ACC112 (cell line): ENCODE measurements at regions not wholly inside any gene's neighbourhood (a gene's known extent, or its start where the extent isn't known, plus 50 kb on each side); places are given as distances from the start of the nearest gene placed in this dataset.

Experiments
- H2AFZ ChIP-seq: fragments of 200-600 bp; sonication (generic); one replicate; pipeline ENCODE4 v1.6.0; 2017; ENCODE audit warnings: antibody characterized with exemption, low read length; ENCODE audit not compliant: unreplicated experiment
- H3K27ac ChIP-seq: fragments of 200-600 bp; sonication (generic); 2 replicates; pipeline ENCODE4 v1.5.1; 2014; ENCODE audit warnings: low read depth, mild to moderate bottlenecking, antibody characterized with exemption, low read length, moderate library complexity
- H3K27me3 ChIP-seq: fragments of 200-600 bp; sonication (generic); 2 replicates; pipeline ENCODE4 v1.6.1; 2014; ENCODE audit warnings: mild to moderate bottlenecking, antibody characterized with exemption, low read length, moderate library complexity, mixed read lengths; ENCODE audit not compliant: insufficient read depth
- H3K36me3 ChIP-seq: fragments of 200-600 bp; sonication (generic); 2 replicates; pipeline ENCODE4 v1.6.1; 2016; ENCODE audit warnings: mild to moderate bottlenecking, antibody characterized with exemption, low read length, moderate library complexity, mixed read lengths; ENCODE audit not compliant: insufficient read depth
- H3K4me1 ChIP-seq: fragments of 200-600 bp; sonication (generic); one replicate; pipeline ENCODE4 v1.6.1; 2016; ENCODE audit warnings: low read length, mixed read lengths; ENCODE audit not compliant: insufficient read depth, unreplicated experiment, control insufficient read depth
- H3K4me3 ChIP-seq: fragments of 200-600 bp; sonication (generic); 2 replicates; pipeline ENCODE4 v1.5.1; 2014; ENCODE audit warnings: mild to moderate bottlenecking, low read depth, low read length
- H3K79me2 ChIP-seq: fragments of 200-600 bp; sonication (generic); one replicate; pipeline ENCODE4 v1.6.0; 2016; ENCODE audit warnings: low read length; ENCODE audit not compliant: control insufficient read depth, unreplicated experiment, insufficient read depth

- H3K79me2 ChIP-seq = peaks cover 21% of the 10 kb centered on the region
- no peak overlapping the region for H3K4me3 ChIP-seq
- peaks cover 3% of the 10 kb centered on the region; the same call in 1 of the 2 replicates for H3K36me3 ChIP-seq
Observed at GRCh38 chr11:8758619-8759169, 76.1 kb downstream of the RPL27A start.

GRCh38 chr11:8759634-8760033 is 77.0 kb downstream of the RPL27A start:
- Histone ChIP-seq H3K4me1 (peaks cover 17% of the 10 kb centered on the region), H2AFZ (no peak overlapping the region), H3K36me3 (peaks cover 3% of the 10 kb centered on the region; the same call in 1 of the 2 replicates), H3K27ac (no peak overlapping the region), H3K27me3 (no peaks in the 10 kb centered on the region), H3K79me2 (peaks cover 21% of the 10 kb centered on the region), H3K4me3 (no peak overlapping the region)

More at GRCh38 chr11:8758619-8759169, 76.1 kb downstream of the RPL27A start:
- Histone ChIP-seq H3K27ac (no peak overlapping the region), H3K27me3 (no peaks in the 10 kb centered on the region), H2AFZ (no peak overlapping the region), H3K4me1 (peaks cover 17% of the 10 kb centered on the region)

- H3K4me3 ChIP-seq = no peak overlapping the region
- peaks cover 26% of the 10 kb centered on the region for H3K4me1 ChIP-seq
- H3K27me3 ChIP-seq = no peaks in the 10 kb centered on the region
- H3K36me3 ChIP-seq = no peaks in the 10 kb centered on the region
- peaks cover 16% of the 10 kb centered on the region for H3K79me2 ChIP-seq
- H2AFZ ChIP-seq = no peak overlapping the region
- no peak overlapping the region for H3K27ac ChIP-seq
Observed at GRCh38 chr11:8760896-8761295, 78.3 kb downstream of the RPL27A start.

- H3K27me3 ChIP-seq = no peaks in the 10 kb centered on the region
Observed at GRCh38 chr11:8763070-8763685, 80.6 kb downstream of the RPL27A start.

DNA sequence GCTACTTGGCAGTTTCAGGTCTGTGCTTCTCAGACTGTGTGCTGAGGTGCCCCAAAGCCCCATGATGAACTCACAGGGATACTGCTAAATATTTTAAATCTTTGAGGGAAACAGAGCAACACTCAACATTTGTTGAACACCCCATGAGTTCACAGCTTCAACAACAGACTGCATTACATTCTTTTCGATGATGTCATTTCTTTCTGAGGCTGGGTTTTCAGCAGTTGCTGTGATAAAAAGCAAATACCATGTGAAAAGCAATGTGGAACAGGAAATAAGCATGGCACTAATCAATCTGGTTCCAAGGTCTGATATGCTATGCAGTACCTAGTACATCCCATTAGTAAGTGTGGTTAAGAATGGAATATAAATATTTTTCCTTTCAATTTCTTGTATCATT is 82.7 kb downstream of the RPL27A start:
- Histone ChIP-seq H3K4me1 (peaks cover 51% of the 10 kb centered on the region), H3K36me3 (no peaks in the 10 kb centered on the region), H3K79me2 (peaks cover 13% of the 10 kb centered on the region), H3K27ac (peak overlapping the region; percentile 15; the same call in 1 of the 2 replicates), H3K4me3 (no peak overlapping the region), H2AFZ (no peak overlapping the region), H3K27me3 (no peaks in the 10 kb centered on the region)

More at GRCh38 chr11:8763070-8763685, 80.6 kb downstream of the RPL27A start:
- no peak overlapping the region for H2AFZ ChIP-seq
- no peak overlapping the region for H3K4me3 ChIP-seq
- H3K27ac ChIP-seq = no peak overlapping the region
- H3K79me2 ChIP-seq = peaks cover 19% of the 10 kb centered on the region
- no peaks in the 10 kb centered on the region for H3K36me3 ChIP-seq
- peaks cover 32% of the 10 kb centered on the region for H3K4me1 ChIP-seq

DNA sequence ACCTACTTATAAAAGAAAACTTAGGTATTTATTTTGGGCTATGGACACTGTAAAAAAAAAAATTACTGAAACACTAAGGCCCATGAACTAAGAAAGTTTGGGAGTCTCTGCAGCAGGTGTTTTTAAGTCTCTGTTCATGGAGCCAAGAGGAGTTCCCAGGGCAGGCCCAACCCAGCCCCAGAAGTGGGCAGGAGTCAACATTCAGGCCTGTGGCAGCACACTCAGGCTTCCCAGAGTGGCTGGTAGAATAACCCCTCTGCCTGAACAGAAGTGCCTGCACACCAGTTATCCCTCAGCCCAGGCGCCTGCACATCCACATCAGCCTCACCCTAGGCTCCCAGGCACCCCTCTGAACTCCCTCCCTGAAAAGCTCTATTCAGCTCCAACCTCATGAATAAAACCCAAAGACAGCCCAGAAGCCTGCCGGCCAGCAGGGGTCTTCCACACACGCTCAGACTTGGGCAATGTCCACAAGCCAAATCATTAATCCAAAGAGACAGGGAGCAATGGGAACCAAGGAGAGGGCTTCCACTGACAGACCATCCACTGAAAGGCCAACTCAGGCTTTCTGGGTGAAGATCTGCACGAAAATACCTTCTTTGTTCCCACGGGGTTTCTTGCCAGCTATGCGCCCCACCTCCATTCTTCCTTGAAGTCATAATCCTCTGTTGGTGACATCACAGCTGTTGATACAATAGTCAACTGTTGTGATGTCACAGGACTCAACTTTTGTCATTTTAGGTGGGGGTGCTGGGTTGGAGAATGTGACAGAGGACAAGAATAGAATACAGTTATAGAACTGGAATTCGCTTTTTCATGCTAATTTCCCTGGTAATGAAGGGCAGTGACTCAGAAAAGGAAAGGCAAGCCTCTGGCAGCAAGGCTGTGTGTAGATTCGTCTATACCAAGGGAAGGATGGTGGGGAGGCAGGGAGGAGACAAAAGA is 83.7 kb downstream of the RPL27A start:
- Histone ChIP-seq H3K36me3 (no peaks in the 10 kb centered on the region), H3K4me3 (no peak overlapping the region), H3K27ac (peak overlapping the region; percentile 71), H2AFZ (no peak overlapping the region), H3K79me2 (peaks cover 13% of the 10 kb centered on the region), H3K27me3 (no peaks in the 10 kb centered on the region), H3K4me1 (peaks cover 58% of the 10 kb centered on the region)

- H3K79me2 ChIP-seq = peaks cover 9% of the 10 kb centered on the region
- no peak overlapping the region for H3K4me3 ChIP-seq
- no peak overlapping the region for H2AFZ ChIP-seq
- peak overlapping the region; percentile 71 for H3K27ac ChIP-seq
- no peaks in the 10 kb centered on the region for H3K36me3 ChIP-seq
- peaks cover 64% of the 10 kb centered on the region for H3K4me1 ChIP-seq
- no peaks in the 10 kb centered on the region for H3K27me3 ChIP-seq
Observed at GRCh38 chr11:8766988-8767374, 84.4 kb downstream of the RPL27A start.

GRCh38 chr11:8767466-8768142 is 85.0 kb downstream of the RPL27A start:
- H3K36me3 ChIP-seq = no peaks in the 10 kb centered on the region
- no peaks in the 10 kb centered on the region for H3K27me3 ChIP-seq
- peak overlapping the region; percentile 71 for H3K27ac ChIP-seq
- H2AFZ ChIP-seq = no peak overlapping the region
- no peak overlapping the region for H3K4me3 ChIP-seq
- H3K79me2 ChIP-seq = peaks cover 6% of the 10 kb centered on the region
- H3K4me1 ChIP-seq = peaks cover 70% of the 10 kb centered on the region

DNA sequence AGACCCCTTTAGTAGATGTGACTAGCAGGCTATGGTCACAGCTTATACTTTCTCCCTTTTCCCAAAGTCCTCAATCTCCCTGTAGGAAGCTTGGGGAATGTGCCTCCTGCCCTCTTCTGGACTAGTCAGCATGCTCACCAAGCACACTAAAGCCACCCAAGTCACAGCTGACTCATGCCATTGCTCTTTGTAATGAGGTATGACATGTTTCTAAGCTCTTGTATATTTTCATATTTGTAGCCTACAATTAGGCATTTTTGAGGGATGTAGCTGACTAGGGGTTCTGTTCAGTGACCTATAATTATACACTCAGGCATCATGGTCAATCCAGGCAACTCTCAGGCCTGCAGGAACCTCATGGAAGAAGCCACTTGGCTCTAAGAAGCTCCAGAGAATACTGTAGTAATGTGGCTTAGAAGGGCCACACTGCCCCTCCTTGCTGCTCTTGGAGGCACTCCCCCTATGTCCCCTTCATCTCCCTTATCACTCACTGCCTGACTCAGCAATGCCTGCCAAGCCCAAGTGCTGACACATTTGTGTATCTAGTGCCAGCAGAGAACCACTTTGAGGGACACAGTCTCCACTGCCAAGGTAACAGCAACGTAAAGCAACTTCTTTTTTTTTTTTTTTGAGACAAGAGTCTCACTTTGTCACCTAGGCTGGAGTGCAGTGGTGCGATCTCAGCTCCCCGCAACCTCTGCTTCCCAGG is 86.2 kb downstream of the RPL27A start:
- H3K27ac ChIP-seq = peak overlapping the region; percentile 71
- no peaks in the 10 kb centered on the region for H3K36me3 ChIP-seq
- peaks cover 6% of the 10 kb centered on the region for H3K79me2 ChIP-seq
- H3K4me3 ChIP-seq = no peak overlapping the region
- H3K4me1 ChIP-seq = peaks cover 78% of the 10 kb centered on the region
- no peak overlapping the region for H2AFZ ChIP-seq
- H3K27me3 ChIP-seq = no peaks in the 10 kb centered on the region
